GM12892 (cell line): ENCODE measurements at regions not wholly inside any gene's neighbourhood (a gene's known extent, or its start where the extent isn't known, plus 50 kb on each side); places are given as distances from the start of the nearest gene placed in this dataset.

Experiments
- POLR2A ChIP-seq: IDR thresholded peaks from 2 replicates; pipeline ENCODE4 v1.6.1; 2011; ENCODE audit warnings: low read depth, low read length, control low read depth
- POLR2AphosphoS5 ChIP-seq: IDR thresholded peaks from 2 replicates; pipeline ENCODE4 v1.6.1; 2011; ENCODE audit warnings: low read depth, low read length, control low read depth

- TF ChIP-seq POLR2AphosphoS5 (no peak), POLR2A (no peak)
Measured at GRCh38 chr9:74041588-74041987, 455.5 kb upstream of the RORB start.
